GM12891 (cell line): ENCODE measurements at regions not wholly inside any gene's neighbourhood (a gene's known extent, or its start where the extent isn't known, plus 50 kb on each side); places are given as distances from the start of the nearest gene placed in this dataset.

Experiments
- POLR2A ChIP-seq: IDR thresholded peaks from 2 replicates; pipeline ENCODE4 v1.6.1; 2011; ENCODE audit warnings: low read depth, low read length, control low read depth
- POLR2AphosphoS5 ChIP-seq: IDR thresholded peaks from 2 replicates; pipeline ENCODE4 v1.6.1; 2011; ENCODE audit warnings: low read depth, low read length, control low read depth
- TAF1 ChIP-seq: IDR thresholded peaks from 2 replicates; pipeline ENCODE4 v1.6.1; 2011; ENCODE audit warnings: low read depth, low read length, control low read depth

- TF ChIP-seq TAF1 (no peak), POLR2AphosphoS5 (no peak), POLR2A (no peak)
Observed at GRCh38 chr14:43934102-43934501, 573.0 kb downstream of the FSCB start.
